K562 (cell line): ENCODE measurements at regions not wholly inside any gene's neighbourhood (a gene's known extent, or its start where the extent isn't known, plus 50 kb on each side); places are given as distances from the start of the nearest gene placed in this dataset.

Source experiments
- ATAC-seq: fragments of 200-7000 bp; cut with Tn5 transposase; 3 replicates; pipeline ENCODE4 v1.9.1; 2020; ENCODE audit warnings: moderate library complexity
- BruUV-seq: library from RNA; stranded (reverse); fragments of 400-500 nt; replicated peaks from 2 replicates; lab custom pipeline; 2021; lab: Mats Ljungman, UMichigan
- CTCF ChIA-PET: fragments of 300-600 bp; formaldehyde crosslinking; extraction: SDS; loops from one replicate; lab custom pipeline; 2021; ENCODE audit warnings: low intra/inter-chr PET ratio; lab: Yijun Ruan, JAX
- POLR2A ChIA-PET: fragments of 300-600, 350-650 bp; sonication (Branson Sonifier 250); formaldehyde crosslinking; extraction: SDS; loops from one replicate; lab custom pipeline; 2021; ENCODE audit warnings: antibody characterized with exemption, inconsistent platforms; lab: Yijun Ruan, JAX
- DNase-seq, 4 experiments: peaks; one replicate each; pipeline versions ENCODE4 v3.0.0 to v3.0.0-alpha.2; 2011 to 2018; ENCODE audit warnings: low spot score in 3 of 4, mixed read lengths in 3 of 4; ENCODE audit errors: extremely low read depth in 1 of 4
- FAIRE-seq: peaks from 2 replicates; lab custom pipeline; 2011; peaks lifted over from hg19 to GRCh38; lab: Jason Lieb, UNC
- H2AFZ ChIP-seq: 2 replicates; pipeline ENCODE4 v1.6.0; 2011; ENCODE audit warnings: low read depth, low read length, control low read depth, inconsistent platforms
- H3K27ac ChIP-seq: fragments of 200-600 bp; 3 replicates; pipeline ENCODE4 v1.8.0; 2011; ENCODE audit warnings: low read depth, mild to moderate bottlenecking, control low read depth, inconsistent platforms, low read length, moderate library complexity, mixed read lengths; ENCODE audit errors: extremely low read depth
- H3K27me3 ChIP-seq, 2 experiments: fragments of 300-600 bp in 1 of 2; 2 replicates in 1 of 2; 3 replicates in 1 of 2; pipeline versions ENCODE4 v1.6.0 to v1.8.0; 2011; ENCODE audit warnings: inconsistent platforms in 2 of 2, low read length in 2 of 2, mild to moderate bottlenecking in 1 of 2, mixed read lengths in 1 of 2, moderate library complexity in 1 of 2; ENCODE audit not compliant: control insufficient read depth in 2 of 2, insufficient read depth in 2 of 2
- H3K36me3 ChIP-seq: fragments of 300-600 bp; 3 replicates; pipeline ENCODE4 v1.8.0; 2011; ENCODE audit warnings: mild to moderate bottlenecking, low read length, inconsistent platforms; ENCODE audit not compliant: control insufficient read depth, insufficient read depth
- H3K4me1 ChIP-seq, 2 experiments: fragments of 200-600 bp in 1 of 2; replicated peaks in 1 of 2; 2 replicates in 1 of 2; 3 replicates in 1 of 2; pipeline versions ENCODE4 v1.5.1 to v1.8.0; 2011; ENCODE audit warnings: inconsistent platforms in 2 of 2, low read length in 2 of 2, mild to moderate bottlenecking in 1 of 2, mixed read lengths in 1 of 2, moderate library complexity in 1 of 2; ENCODE audit not compliant: control insufficient read depth in 2 of 2, insufficient read depth in 2 of 2
- H3K4me2 ChIP-seq: 2 replicates; pipeline ENCODE4 v1.6.1; 2011; ENCODE audit warnings: low read length, control low read depth, inconsistent platforms, mixed read lengths; ENCODE audit not compliant: insufficient read depth
- H3K4me3 ChIP-seq: fragments of 200-600 bp; sonication (generic), shearing (Covaris generic); 2 replicates; pipeline ENCODE4 v1.5.1; 2016; ENCODE audit warnings: control low read depth, inconsistent platforms
- H3K79me2 ChIP-seq: fragments of 200-600 bp; 3 replicates; pipeline ENCODE4 v1.8.0; 2011; ENCODE audit warnings: low read length, inconsistent platforms; ENCODE audit not compliant: control insufficient read depth, insufficient read depth
- H3K9ac ChIP-seq, 2 experiments: 2 replicates each; pipeline versions ENCODE4 v1.6.0 to v1.6.1; 2011; ENCODE audit warnings: low read depth in 2 of 2, low read length in 2 of 2, control low read depth in 1 of 2, inconsistent platforms in 1 of 2, mild to moderate bottlenecking in 1 of 2, mixed read lengths in 1 of 2; ENCODE audit not compliant: insufficient read depth in 1 of 2
- H3K9me1 ChIP-seq: one replicate; pipeline ENCODE4 v1.6.0; 2011; ENCODE audit warnings: inconsistent platforms, mild to moderate bottlenecking, low read length, moderate library complexity; ENCODE audit not compliant: control insufficient read depth, insufficient read depth
- H3K9me3 ChIP-seq: replicated peaks from 2 replicates; pipeline ENCODE4 v1.5.1; 2011; ENCODE audit warnings: low read depth, low read length, inconsistent platforms; ENCODE audit not compliant: control insufficient read depth, insufficient read depth
- H4K20me1 ChIP-seq: replicated peaks from 2 replicates; pipeline ENCODE4 v1.6.1; 2011; ENCODE audit warnings: low read length, inconsistent platforms, mixed read lengths; ENCODE audit not compliant: control insufficient read depth, insufficient read depth
- ETV1 ChIP-seq: fragments of 450-650 bp; conservative IDR thresholded peaks from 2 replicates; pipeline ENCODE4 v1.6.1; 2016; ENCODE audit warnings: missing genetic modification characterization, control low read depth, low read depth, missing compliant biosample characterization
- FOXP1 ChIP-seq: sonication (generic); formaldehyde crosslinking; IDR thresholded peaks from 2 replicates; pipeline ENCODE4 v1.8.0; 2022; ENCODE audit warnings: mild to moderate bottlenecking, missing genetic modification reagents
- MECOM ChIP-seq: fragments of 250-450 bp; sonication (Bioruptor Pico); IDR thresholded peaks from 2 replicates; pipeline ENCODE4 v1.8.0; 2022; ENCODE audit warnings: inconsistent platforms
- MEF2D ChIP-seq: conservative IDR thresholded peaks from 2 replicates; pipeline ENCODE4 v1.6.1; 2016; ENCODE audit warnings: low read depth, missing genetic modification characterization, missing compliant biosample characterization
- MXD1 ChIP-seq: fragments of 250-450 bp; sonication (Bioruptor Pico); IDR thresholded peaks from 2 replicates; pipeline ENCODE4 v1.8.0; 2021; ENCODE audit warnings: borderline replicate concordance, mild to moderate bottlenecking, moderate library complexity; ENCODE audit not compliant: poor library complexity, severe bottlenecking
- NFE2L1 ChIP-seq: fragments of 450-650 bp; IDR thresholded peaks from 2 replicates; pipeline ENCODE4 v1.6.1; 2016; ENCODE audit warnings: missing genetic modification characterization, low read depth, mild to moderate bottlenecking, missing compliant biosample characterization, moderate library complexity, borderline replicate concordance
- NKRF ChIP-seq: fragments of 450-650 bp; IDR thresholded peaks from 2 replicates; pipeline ENCODE4 v1.6.1; 2016; ENCODE audit warnings: borderline replicate concordance
- PTTG1 ChIP-seq: fragments of 450-650 bp; IDR thresholded peaks from 2 replicates; pipeline ENCODE4 v1.6.1; 2016; ENCODE audit warnings: low read depth, mild to moderate bottlenecking, missing genetic modification characterization, missing compliant biosample characterization
- RNF219 ChIP-seq: fragments of 250-450 bp; sonication (Bioruptor Pico); IDR thresholded peaks from 2 replicates; pipeline ENCODE4 v1.5.0; 2022; ENCODE audit warnings: mild to moderate bottlenecking
- SIX5 ChIP-seq, 2 experiments: IDR thresholded peaks; 2 replicates each; pipeline ENCODE4 v1.6.1; 2011; ENCODE audit warnings: low read length in 2 of 2, borderline replicate concordance in 1 of 2, low read depth in 1 of 2, mild to moderate bottlenecking in 1 of 2, moderate library complexity in 1 of 2; ENCODE audit not compliant: insufficient read depth in 1 of 2
- SMAD2 ChIP-seq: fragments of 150-350 bp; IDR thresholded peaks from 2 replicates; pipeline ENCODE4 v1.6.1; 2014; ENCODE audit warnings: low read depth, mild to moderate bottlenecking, low read length
- ZHX1 ChIP-seq: fragments of 150-350 bp; conservative IDR thresholded peaks from 2 replicates; pipeline ENCODE4 v1.6.1; 2014; ENCODE audit warnings: low read length
- ZNF445 ChIP-seq: fragments of 250-450 bp; sonication (Bioruptor Pico); IDR thresholded peaks from 2 replicates; pipeline ENCODE4 v1.4.0; 2020; ENCODE audit warnings: low read depth, mild to moderate bottlenecking, moderate library complexity
- WGBS: fragments of 100-300 bp; shearing (Covaris generic); methylation state at CpG from one replicate; pipeline ENCODE4 v1.1.6; 2016; ENCODE audit warnings: low coverage, mixed read lengths; ENCODE audit not compliant: insufficient coverage; ENCODE audit errors: missing lambda C conversion rate; 5-methylcytosine and 5-hydroxymethylcytosine counted together
- in situ Hi-C: fragments of 300-500 bp; cut with MboI; formaldehyde crosslinking; loops from 4 replicates; pipeline ENCODE4 v1.15.0; 2018; ENCODE audit warnings: inconsistent platforms, mixed read lengths
- intact Hi-C: fragments of 100-400 bp; cut with micrococcal nuclease; formaldehyde crosslinking; loops from 2 replicates; pipeline ENCODE4 v1.14.2; 2022

GRCh38 chr6:156009656-156010055, 554.0 kb upstream of the NOX3 start:
- Histone ChIP-seq H2AFZ (no peak overlapping the region), H3K4me2 (no peak overlapping the region), H3K4me1 (no peaks in the 10 kb centered on the region), H3K9me1 (no peaks in the 10 kb centered on the region), H3K36me3 (no peaks in the 10 kb centered on the region), H3K27ac (no peak overlapping the region), H3K27me3 (no peaks in the 10 kb centered on the region), H3K9me3 (no peaks in the 10 kb centered on the region), H3K9ac (no peak overlapping the region), H4K20me1 (no peaks in the 10 kb centered on the region), H3K4me3 (no peak overlapping the region), H3K79me2 (no peaks in the 10 kb centered on the region)
- no peak for FAIRE-seq
- no peak for ATAC-seq
- WGBS = 0% methylated on average over 1 of the region's 1 CpG
- CTCF ChIA-PET = no interaction called here
- DNase-seq = no peak
- intact Hi-C loops (no loop called here), in situ Hi-C loops (no loop called here)
- BruUV-seq = no TSS peak
- POLR2A ChIA-PET = no interaction called here
- TF ChIP-seq MEF2D = no peak
- no peak for TF ChIP-seq FOXP1
- no peak for TF ChIP-seq MXD1
- TF ChIP-seq ZHX1 = no peak
- no peak for TF ChIP-seq NKRF
- no peak for TF ChIP-seq MECOM (CRISPR knock-in tag)
- no peak for TF ChIP-seq ETV1
- no peak for TF ChIP-seq NFE2L1 (tag)
- no peak for TF ChIP-seq SIX5 (IDR thresholded peaks at IDR 0.05; ENCODE audit: borderline replicate concordance in 1 of 2, insufficient read depth in 1 of 2, low read depth in 1 of 2, low read length in 2 of 2)
- TF ChIP-seq PTTG1 (tag) = no peak
- no peak for TF ChIP-seq RNF219 (CRISPR knock-in tag)
- no peak for TF ChIP-seq ZNF445 (CRISPR knock-in tag)
- TF ChIP-seq SMAD2 = no peak
